ENCODE measurements at regions not wholly inside any gene's neighbourhood (a gene's known extent, or its start where the extent isn't known, plus 50 kb on each side); places are given as distances from the start of the nearest gene placed in this dataset.

DNA sequence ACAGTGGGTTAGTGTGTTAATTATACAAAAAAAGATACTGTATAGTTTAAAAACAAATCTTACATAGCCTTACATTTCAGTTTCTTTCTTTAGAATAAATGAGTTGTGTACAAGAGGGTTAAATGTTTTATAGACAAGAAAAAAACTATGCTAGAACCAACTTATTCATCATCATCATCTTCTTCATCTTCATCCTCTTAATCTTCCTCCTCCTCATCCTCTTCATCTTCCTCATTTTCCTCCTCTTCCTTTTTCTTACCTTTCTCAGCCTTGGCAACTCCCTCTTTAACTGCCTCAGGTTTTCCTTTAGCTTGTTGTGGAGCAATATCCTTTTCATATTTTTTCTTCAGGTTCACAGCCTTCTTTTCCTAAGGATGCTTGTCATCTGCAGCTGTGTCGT, 53.7 kb downstream of the RPS12 start:
- TF ChIP-seq, protein P1, sequence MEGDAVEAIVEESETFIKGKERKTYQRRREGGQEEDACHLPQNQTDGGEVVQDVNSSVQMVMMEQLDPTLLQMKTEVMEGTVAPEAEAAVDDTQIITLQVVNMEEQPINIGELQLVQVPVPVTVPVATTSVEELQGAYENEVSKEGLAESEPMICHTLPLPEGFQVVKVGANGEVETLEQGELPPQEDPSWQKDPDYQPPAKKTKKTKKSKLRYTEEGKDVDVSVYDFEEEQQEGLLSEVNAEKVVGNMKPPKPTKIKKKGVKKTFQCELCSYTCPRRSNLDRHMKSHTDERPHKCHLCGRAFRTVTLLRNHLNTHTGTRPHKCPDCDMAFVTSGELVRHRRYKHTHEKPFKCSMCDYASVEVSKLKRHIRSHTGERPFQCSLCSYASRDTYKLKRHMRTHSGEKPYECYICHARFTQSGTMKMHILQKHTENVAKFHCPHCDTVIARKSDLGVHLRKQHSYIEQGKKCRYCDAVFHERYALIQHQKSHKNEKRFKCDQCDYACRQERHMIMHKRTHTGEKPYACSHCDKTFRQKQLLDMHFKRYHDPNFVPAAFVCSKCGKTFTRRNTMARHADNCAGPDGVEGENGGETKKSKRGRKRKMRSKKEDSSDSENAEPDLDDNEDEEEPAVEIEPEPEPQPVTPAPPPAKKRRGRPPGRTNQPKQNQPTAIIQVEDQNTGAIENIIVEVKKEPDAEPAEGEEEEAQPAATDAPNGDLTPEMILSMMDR (IDR thresholded peaks at IDR 0.05): no peak
- no peak for TF ChIP-seq EZH2 (IDR thresholded peaks at IDR 0.05; ENCODE audit: borderline replicate concordance, insufficient read depth, low read depth, low read length, poor library complexity, severe bottlenecking)
